GM12875 (cell line): ENCODE measurements at regions not wholly inside any gene's neighbourhood (a gene's known extent, or its start where the extent isn't known, plus 50 kb on each side); places are given as distances from the start of the nearest gene placed in this dataset.
"Not testable (repeated sequence)": the region's sequence is repeated elsewhere in the genome, so short reads cannot be mapped to it uniquely, and the experiment has no call there.

Source experiments
- H3K4me3 ChIP-seq: one replicate; pipeline ENCODE4 v1.5.1; 2011; ENCODE audit warnings: low read depth, low read length, control low read depth
- TF ChIP-seq, protein P1 (sequence below): IDR thresholded peaks from 2 replicates; pipeline ENCODE4 v1.5.1; 2011; ENCODE audit warnings: low read depth, mild to moderate bottlenecking, control low read depth, inconsistent platforms, low read length, moderate library complexity, borderline replicate concordance; ENCODE audit not compliant: insufficient read depth

DNA sequence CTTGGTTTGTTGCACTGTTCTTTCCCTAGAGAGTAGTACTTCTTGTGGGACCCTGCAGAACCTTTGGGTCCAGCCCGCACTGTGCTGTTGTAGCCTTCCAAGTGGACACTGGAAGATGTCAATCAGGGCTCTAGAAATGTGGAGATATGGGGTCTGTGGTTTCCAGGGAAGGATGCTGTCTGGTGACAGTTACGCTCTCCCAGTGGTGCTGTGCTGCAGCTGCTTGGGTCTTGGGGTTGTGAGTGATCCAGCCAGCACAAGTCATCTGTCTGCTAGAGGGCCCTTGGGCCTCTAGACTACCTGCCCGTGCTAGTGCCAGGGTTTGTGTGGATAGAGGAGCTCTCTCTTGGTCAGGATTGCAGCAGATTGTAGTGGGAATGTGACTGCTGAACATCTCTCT lies 484.5 kb downstream of the DMAC1 start:
- TF ChIP-seq, protein P1, sequence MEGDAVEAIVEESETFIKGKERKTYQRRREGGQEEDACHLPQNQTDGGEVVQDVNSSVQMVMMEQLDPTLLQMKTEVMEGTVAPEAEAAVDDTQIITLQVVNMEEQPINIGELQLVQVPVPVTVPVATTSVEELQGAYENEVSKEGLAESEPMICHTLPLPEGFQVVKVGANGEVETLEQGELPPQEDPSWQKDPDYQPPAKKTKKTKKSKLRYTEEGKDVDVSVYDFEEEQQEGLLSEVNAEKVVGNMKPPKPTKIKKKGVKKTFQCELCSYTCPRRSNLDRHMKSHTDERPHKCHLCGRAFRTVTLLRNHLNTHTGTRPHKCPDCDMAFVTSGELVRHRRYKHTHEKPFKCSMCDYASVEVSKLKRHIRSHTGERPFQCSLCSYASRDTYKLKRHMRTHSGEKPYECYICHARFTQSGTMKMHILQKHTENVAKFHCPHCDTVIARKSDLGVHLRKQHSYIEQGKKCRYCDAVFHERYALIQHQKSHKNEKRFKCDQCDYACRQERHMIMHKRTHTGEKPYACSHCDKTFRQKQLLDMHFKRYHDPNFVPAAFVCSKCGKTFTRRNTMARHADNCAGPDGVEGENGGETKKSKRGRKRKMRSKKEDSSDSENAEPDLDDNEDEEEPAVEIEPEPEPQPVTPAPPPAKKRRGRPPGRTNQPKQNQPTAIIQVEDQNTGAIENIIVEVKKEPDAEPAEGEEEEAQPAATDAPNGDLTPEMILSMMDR: no peak

DNA sequence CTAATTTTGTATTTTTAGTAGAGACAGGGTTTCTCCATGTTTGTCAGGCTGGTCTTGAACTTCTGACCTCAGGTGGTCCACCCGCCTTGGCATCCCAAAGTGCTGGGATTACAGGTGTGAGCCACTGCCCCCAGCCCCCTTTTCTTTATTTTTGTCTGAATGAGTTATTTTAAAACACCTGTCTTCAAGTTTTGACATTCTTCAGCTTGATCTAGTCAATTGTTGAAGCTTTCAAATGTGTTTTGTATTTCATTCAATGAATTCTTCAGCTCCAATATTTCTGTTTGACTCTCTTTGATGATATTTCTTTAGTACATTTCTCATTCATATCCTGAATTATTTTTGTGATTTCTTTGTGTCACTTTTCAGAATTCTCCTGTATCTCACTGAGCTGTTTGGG lies 486.2 kb downstream of the DMAC1 start:
- H3K4me3 ChIP-seq: no peak overlapping the region
- TF ChIP-seq, protein P1: no peak

More for the DNA sequence above, 484.5 kb downstream of the DMAC1 start:
- no peak overlapping the region for H3K4me3 ChIP-seq

DNA sequence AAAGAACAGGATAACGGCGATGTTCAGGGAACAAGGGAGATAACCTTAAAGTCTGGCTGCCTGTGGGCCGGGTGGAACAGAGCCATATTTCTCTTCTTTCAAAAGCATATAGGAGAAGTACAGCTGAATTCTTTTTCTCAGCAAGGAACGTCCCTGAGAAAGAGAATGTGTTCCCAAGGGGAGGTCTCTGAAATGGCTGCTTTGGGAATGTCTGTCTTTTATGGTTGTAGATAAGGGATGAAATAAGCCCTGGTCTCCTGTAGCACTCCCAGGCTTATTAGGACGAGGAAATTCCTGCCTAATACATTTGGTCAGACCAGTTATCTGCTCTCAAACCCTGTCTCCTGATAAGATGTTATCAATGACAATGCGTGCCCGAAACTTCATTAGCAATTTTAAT lies 490.5 kb downstream of the DMAC1 start:
- not testable (repeated sequence) for H3K4me3 ChIP-seq

DNA sequence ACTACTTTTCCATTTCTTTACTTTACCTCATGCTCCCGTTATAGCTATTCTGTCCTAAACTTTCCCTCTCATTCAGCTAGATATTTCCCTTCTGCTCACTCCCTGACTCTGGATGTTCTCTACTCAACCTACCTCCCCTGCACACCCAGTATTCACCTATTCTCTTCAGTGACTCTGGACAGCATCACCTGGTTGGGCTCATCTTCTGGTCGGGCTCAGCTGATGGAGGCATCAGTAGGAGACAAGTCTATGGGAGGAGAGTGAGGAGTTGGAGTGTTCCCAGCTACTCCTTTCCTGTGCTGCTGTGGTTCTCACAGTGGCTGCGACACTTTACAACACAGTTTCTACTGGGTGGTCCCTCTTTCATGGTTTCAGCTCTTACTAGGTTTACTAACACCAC lies 493.9 kb downstream of the DMAC1 start:
- H3K4me3 ChIP-seq: no peak overlapping the region
- TF ChIP-seq, protein P1: no peak

DNA sequence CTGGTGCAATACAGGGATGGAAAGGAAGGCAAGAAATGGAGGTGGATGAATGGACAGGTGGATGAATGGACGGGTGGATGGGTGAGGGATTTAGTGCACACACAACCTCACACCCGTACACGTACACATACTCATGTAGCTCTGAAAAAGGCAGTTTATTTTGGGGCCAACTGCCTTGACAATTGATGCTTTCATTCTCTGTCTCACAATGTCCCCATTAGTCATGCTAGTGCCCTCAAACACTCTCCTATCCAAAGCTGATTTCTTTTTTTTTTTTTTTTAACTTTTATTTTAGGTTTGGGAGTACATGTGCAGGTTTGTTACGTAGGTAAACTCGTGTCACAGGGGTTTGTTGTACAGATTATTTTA lies 495.0 kb downstream of the DMAC1 start:
- no peak overlapping the region for H3K4me3 ChIP-seq

DNA sequence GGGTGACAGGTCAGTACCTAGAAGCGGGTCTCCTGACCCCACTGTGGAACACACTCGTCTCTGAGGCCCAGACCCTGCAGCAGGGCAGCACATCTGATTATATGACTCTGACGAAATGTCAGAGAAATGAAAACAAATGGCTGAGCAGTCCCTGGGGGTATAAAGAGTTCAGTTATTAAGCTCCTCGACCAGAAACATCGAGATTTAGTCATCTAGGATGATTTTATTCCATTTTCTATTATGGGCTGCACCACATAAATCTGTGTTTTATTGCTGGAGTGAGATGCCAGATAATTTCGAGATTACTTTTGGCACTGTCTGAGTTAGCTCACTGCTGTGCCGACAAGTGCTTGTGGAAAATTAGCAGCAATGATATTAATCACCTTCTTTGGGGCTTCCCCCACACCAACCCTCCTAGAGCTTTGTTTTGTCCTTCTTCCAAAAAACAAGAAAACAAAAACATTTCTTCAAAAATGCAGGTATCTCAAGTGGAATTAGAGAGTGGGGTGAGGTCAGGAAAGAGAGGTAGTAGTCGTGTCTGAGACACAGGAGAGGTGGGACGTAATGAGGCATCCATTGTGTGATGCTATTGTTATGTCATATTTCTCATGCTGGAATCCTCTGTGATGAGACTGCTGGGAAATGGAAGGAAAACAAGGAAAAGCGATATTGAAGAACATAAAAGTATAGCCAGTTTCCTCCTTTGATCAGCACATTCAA lies 495.5 kb downstream of the DMAC1 start:
- TF ChIP-seq, protein P1: no peak
- no peak overlapping the region for H3K4me3 ChIP-seq

More for the DNA sequence above, 495.0 kb downstream of the DMAC1 start:
- TF ChIP-seq, protein P1: no peak

DNA sequence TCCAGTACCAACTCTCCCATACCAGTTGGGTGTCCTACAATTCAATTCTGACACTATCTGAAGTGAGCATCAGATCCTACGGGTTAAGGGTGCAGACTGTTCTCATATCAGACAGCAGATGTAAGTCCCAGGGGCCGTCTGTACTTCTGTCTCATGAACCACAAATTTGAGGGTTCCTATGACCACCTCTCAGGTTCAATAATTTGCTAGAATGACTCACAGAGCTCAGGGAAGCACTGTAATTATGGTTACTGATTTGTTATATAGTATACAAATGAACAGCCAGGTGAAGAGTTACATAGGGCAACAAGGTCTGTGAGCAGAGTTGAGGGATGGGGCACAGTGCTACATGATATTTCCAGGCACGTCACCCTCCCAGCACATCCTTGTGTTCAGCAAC lies 499.1 kb downstream of the DMAC1 start:
- H3K4me3 ChIP-seq: no peak overlapping the region
- TF ChIP-seq, protein P1: no peak
